HG02798 (cell line): ENCODE measurements at regions not wholly inside any gene's neighbourhood (a gene's known extent, or its start where the extent isn't known, plus 50 kb on each side); places are given as distances from the start of the nearest gene placed in this dataset.
"Not testable (repeated sequence)": the region's sequence is repeated elsewhere in the genome, so short reads cannot be mapped to it uniquely, and the experiment has no call there.

Experiments
- ATAC-seq: cut with Tn5 transposase; IDR thresholded peaks from one replicate; pipeline ENCODE4 v1.9.1; 2021; ENCODE audit warnings: mild to moderate bottlenecking; ENCODE audit not compliant: unreplicated experiment, poor library complexity

GRCh38 chr14:34147461-34147860, 196.6 kb upstream of the EGLN3 start:
- no peak for ATAC-seq

DNA sequence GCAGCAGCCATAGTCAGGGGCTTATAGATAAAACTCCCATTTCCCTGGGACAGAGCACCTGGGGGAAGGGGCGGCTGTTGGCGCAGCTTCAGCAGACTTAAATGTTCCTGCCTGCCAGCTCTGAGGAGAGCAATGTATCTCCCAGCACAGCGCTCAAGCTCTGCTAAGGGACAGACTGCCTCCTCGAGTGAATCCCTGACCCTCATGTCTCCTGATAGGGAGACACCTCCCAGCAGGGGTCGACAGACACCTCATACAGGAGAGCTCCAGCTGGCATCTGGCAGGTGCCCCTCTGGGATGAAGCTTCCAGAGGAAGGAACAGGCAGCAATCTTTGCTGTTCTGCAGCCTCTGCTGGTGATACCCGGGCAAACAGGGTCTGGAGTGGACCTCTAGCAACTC, 189.3 kb upstream of the EGLN3 start:
- not testable (repeated sequence) for ATAC-seq

DNA sequence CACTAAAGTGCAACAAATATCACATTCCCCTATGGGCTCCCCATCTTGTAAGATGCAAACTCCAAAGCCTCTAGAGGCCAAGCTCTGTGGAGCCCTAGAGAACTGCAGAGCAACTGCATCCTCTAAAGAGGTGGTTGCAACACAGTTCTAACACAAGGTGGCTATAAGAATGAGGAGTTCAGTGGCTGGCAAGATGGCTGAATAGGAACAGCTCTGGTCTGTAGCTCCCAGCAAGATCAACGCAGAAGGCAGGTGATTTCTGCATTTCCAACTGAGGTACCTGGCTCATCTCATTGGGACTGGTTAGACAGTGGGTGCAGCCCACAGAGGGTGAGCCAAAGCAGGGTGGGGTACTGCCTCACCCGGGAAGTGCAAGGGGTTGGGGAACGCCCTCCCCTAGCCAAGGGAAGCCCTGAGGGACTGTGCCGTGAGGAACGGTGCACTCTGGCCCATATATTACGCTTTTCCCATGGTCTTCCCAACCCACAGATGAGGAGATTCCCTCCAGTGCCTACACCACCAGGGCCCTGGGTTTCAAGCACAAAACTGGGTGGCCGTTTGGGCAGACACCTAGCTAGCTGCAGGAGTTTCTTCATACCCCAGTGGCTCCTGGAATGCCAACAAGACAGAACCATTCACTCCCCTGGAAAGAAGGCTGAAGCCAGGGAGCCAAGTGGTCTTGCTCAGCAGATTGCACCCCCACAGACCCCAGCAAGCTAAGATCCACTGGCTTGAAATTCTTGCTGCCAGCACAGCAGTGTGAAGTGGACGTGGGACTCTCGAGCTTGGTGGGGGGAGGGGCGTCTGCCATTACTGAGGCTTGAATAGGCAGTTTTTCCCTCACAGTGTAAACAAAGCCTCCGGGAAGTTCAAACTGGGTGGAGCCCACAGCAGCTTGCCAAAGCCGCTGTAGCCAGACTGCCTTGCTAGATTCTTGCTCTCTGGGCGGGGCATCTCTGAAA, 188.6 kb upstream of the EGLN3 start:
- not testable (repeated sequence) for ATAC-seq

DNA sequence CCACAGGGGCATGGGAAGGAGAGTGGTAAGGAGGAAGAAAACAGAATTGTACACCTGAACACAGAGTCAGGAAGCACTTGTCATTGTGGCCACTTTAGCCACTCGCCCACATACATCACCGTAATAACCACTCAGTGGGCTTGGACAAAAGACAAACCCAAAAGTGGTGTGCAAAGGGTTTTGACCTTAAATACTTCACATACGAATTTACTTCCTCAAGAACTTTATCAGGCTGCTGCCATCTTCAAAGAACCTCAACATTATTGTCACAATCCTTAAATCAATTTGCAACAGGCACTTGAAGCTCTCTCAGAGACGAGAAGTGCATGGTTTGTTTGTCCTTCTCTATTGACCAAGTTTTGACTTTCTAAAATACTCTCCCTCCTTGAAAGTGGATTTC, 187.3 kb upstream of the EGLN3 start:
- ATAC-seq: no peak

- ATAC-seq: no peak
Observed at GRCh38 chr14:34137001-34137745, 186.3 kb upstream of the EGLN3 start.

- no peak for ATAC-seq
Observed at GRCh38 chr14:34135492-34135891, 184.6 kb upstream of the EGLN3 start.

GRCh38 chr14:34134484-34134883, 183.6 kb upstream of the EGLN3 start:
- ATAC-seq: no peak

DNA sequence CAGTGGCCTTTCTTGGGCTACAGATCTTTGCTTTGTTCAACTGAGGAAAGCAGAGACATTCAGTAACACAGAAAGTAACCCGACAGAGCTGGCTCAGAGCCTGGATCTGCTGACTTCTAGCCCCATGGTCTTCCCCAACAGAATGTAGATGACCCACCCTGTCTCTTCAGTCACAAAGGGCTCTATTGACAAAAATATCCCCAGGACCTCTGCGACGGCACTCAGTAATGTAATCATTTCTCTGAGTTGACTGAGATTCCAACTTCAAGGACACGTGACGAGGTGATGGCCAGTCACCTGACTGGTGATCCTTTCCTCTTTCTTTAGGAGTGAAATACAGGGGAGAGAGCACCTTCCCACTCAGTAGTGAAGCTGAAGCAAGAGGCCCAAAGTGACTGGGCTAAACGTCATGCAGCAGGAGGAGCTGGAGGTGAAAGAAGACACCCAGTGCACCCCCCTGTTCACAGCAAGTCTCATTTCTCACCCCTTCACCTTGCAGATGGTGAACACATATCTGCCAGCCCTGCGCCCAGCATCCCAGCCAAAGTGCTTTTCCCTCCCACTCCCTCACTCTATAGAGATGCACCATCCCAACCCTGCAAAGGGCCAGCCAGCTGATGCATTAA, 179.2 kb upstream of the EGLN3 start:
- no peak for ATAC-seq

DNA sequence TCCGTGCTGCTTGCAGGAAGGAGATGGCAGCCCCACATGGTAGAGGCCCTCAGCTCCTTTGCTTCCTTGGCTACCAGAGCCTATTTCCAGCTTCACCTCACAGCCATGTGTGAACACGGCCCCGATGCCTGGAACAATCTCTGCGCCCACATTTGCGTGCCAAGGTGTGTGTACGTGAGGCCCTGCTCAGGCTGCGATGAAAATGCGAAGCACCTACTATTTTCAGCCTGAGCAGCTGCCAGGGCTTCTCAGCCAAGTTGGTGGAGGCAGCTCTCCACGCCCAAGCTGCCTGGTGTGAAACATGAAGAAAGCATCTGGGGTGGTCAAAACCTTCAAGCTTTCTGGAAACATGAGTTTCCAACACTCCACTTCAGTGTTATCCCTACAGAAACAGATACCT, 177.8 kb upstream of the EGLN3 start:
- ATAC-seq: no peak

DNA sequence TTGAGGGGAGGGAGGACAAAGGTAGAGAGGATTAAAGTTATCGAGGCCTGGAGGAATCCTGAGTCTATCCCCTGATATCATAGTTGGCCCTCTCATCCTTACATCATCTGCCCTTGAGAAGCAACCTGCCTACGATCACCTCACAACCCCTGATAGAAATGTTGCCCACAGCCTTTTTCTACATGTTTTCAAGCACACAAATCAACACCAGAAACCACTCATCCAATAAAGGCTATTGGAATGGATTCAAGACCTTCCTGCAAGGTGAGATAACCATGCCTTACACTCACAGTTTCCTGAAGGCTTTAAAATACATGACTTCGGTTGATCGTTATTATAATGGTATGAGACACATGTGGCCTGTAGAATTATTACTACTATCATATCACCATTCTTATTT, 175.7 kb upstream of the EGLN3 start:
- no peak for ATAC-seq

- ATAC-seq: no peak
Observed at GRCh38 chr14:34124585-34124984, 173.7 kb upstream of the EGLN3 start.

- ATAC-seq: no peak
Observed at GRCh38 chr14:34122650-34123049, 171.8 kb upstream of the EGLN3 start.

- ATAC-seq: no peak
Observed at GRCh38 chr14:34122081-34122480, 171.2 kb upstream of the EGLN3 start.

- ATAC-seq: no peak
Observed at GRCh38 chr14:34120185-34120977, 169.5 kb upstream of the EGLN3 start.

DNA sequence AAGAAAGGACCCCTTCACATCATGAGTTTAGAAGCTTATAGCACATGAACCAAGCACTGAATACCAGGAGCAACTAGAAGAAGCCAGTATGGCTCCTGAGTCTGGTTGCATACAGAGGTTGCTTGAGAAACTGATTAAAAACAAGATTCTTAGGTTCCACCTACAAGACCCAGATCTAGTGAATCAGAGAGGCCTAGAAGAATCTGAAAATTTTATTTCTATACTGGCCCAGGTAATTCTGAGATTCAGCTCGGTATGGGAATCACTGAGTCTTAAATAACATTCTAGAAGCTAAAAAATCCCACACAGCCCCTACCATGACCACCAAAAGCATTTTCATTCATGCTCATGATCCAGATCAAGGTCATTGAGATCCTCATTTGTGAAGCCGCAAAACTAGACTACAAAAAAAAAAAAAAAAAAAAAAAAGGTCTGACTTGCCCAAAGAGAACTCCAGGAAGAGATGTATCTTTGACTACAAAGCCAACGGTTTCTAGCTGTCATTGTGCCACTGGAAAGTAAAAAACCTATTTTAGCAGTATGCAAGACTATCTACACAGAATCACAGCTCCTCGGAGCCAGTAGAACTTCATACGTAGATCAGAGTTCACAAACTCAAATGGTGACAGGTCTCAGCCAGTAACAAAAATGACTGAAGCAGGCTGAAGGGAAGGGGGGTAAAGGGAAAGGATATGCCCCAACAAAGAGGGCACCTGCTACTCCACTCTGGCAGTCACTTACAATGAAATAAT, 168.4 kb upstream of the EGLN3 start:
- no peak for ATAC-seq

- no peak for ATAC-seq
Observed at GRCh38 chr14:34113991-34114390, 163.1 kb upstream of the EGLN3 start.

DNA sequence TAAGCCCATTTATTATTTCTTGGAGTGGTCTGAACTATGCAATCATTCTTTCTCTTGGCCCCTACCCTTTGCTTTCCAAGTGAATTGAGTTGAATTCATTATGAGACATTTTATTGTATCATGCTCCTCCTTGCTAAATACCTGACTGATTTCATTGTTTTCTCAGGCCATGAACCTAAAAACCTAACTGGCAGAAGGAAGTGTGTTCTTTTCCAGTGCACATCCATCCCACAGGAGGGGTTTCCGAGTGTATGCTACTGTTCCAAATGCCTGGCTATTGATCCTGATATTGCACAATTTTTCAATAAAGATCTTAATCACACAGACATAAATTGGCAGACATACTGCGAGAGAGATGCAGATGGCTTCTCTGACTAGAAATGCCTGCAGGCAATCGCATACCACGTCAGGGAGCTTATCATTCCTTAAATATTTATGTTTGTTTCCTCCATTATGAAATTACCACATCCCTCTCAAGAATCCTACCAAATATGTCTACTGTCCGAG, 162.2 kb upstream of the EGLN3 start:
- ATAC-seq: no peak

DNA sequence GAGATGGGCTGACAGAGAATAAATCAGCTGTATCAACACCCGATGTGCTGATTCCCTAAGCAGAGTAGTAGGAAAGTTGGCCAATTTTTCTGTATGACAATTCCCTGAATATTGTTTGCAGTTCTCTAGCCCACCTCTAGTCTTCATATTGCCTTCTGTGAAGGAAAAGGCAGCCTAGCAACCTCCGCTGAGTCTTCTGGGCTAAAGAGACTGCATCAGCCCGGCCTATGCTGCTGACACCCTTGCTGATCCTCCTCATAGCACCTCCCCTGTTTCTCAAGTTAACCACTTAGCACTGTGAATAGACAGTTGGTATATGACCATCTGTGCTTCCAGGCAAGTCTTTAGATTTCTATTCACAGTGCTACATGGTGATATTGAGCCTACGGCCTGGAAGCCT, 161.1 kb upstream of the EGLN3 start:
- ATAC-seq: no peak

DNA sequence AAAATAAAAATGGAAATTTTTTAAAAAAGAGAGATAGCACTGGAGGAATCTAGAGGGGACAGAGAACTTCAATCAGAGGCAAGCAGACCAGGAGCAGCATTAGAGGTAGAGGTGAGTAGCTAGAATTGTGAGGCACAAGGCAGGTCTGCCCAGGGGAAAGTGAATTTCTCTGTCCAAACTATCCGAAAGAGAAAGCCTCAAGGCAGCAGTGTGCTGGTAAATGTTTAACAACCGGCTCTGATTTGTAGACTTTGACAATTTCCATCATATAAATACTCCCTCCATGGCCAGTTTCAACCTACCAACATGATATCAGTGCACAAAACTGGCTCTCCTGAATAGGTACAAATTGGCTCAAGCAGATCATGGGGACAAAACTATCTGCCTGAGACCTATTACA, 160.6 kb upstream of the EGLN3 start:
- no peak for ATAC-seq
